ENCODE measurements at regions not wholly inside any gene's neighbourhood (a gene's known extent, or its start where the extent isn't known, plus 50 kb on each side); places are given as distances from the start of the nearest gene placed in this dataset.

DNA sequence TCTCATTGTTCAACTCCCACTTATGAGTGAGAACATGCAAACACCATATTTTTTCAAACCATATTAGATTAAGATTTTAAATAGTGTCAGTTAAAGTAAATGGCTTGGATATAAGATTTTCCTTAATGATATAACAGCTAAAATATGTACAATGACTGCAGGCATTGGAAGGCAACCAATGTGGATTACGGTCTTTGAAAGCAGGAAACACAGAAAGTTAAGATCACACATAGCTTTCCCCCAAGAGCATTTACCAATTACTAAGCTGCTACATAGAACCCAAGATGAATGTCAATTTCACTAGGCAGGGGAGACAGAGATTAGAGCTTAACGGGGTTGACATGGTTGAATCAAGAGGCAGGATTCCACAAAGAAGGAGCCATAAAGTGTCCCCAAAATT is 173.2 kb upstream of the TRPC4 start:
- no peak for DNase-seq (ENCODE audit: low spot score)
- Histone ChIP-seq H3K4me1 (no peaks in the 10 kb centered on the region), H3K9me3 (no peaks in the 10 kb centered on the region), H3K4me3 (no peak overlapping the region), H3K27me3 (no peaks in the 10 kb centered on the region), H3K36me3 (no peaks in the 10 kb centered on the region), H3K27ac (no peak overlapping the region)
- TF ChIP-seq, protein P1, sequence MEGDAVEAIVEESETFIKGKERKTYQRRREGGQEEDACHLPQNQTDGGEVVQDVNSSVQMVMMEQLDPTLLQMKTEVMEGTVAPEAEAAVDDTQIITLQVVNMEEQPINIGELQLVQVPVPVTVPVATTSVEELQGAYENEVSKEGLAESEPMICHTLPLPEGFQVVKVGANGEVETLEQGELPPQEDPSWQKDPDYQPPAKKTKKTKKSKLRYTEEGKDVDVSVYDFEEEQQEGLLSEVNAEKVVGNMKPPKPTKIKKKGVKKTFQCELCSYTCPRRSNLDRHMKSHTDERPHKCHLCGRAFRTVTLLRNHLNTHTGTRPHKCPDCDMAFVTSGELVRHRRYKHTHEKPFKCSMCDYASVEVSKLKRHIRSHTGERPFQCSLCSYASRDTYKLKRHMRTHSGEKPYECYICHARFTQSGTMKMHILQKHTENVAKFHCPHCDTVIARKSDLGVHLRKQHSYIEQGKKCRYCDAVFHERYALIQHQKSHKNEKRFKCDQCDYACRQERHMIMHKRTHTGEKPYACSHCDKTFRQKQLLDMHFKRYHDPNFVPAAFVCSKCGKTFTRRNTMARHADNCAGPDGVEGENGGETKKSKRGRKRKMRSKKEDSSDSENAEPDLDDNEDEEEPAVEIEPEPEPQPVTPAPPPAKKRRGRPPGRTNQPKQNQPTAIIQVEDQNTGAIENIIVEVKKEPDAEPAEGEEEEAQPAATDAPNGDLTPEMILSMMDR (IDR thresholded peaks at IDR 0.05) = no peak

DNA sequence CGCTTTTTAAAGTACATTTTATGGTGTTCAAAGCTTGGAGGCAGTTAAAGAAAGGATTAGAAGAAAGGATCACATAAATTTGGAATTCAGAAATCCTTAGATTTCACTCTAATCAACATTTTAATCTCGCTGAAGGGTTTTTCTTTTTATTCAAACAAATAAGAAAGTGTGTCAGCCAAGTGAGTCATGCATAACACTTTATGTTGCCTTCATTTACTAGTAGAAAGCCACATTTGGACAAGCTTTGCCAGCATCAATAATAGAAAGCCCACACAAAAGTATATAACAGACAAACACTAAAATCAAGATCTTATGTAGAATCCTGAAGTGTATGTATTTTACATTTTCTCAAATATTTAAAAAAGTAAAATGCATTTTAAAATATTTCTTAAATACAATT is 154.9 kb upstream of the TRPC4 start:
- Histone ChIP-seq H3K4me1 (no peaks in the 10 kb centered on the region), H3K36me3 (no peaks in the 10 kb centered on the region), H3K27me3 (no peaks in the 10 kb centered on the region), H3K4me3 (no peak overlapping the region), H3K9me3 (peaks cover 0 to 25% of the 10 kb centered on the region in 2 donors), H3K27ac (no peak overlapping the region)
- TF ChIP-seq, protein P1 (IDR thresholded peaks at IDR 0.05) = no peak
- no peak for DNase-seq (ENCODE audit: low spot score)

DNA sequence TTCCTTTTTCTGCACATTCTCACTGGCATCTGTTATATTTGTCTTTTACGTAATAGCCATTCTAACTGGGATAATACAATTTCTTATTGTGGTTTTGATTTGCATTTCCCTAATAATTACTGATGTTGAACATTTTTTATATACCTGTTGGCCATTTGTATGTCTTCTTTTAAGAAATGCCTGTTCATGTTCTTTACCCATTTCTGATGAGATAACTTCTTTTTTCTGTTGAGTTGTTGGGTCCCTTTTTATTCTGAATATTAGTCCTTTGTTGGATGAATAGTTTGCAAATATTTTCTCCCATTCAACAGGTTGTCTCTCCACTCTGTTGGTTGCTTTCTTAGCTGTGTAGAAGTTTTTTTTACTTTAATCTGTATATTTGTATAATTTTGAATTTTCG is 147.7 kb upstream of the TRPC4 start:
- no peak for DNase-seq (ENCODE audit: low spot score)
- H3K27ac ChIP-seq = no peak overlapping the region
- H3K4me1 ChIP-seq = no peaks in the 10 kb centered on the region
- H3K9me3 ChIP-seq = peaks cover 0 to 46% of the 10 kb centered on the region in 2 donors
- TF ChIP-seq, protein P1 (IDR thresholded peaks at IDR 0.05) = no peak
- no peak overlapping the region for H3K4me3 ChIP-seq
- no peaks in the 10 kb centered on the region for H3K36me3 ChIP-seq
- no peaks in the 10 kb centered on the region for H3K27me3 ChIP-seq

DNA sequence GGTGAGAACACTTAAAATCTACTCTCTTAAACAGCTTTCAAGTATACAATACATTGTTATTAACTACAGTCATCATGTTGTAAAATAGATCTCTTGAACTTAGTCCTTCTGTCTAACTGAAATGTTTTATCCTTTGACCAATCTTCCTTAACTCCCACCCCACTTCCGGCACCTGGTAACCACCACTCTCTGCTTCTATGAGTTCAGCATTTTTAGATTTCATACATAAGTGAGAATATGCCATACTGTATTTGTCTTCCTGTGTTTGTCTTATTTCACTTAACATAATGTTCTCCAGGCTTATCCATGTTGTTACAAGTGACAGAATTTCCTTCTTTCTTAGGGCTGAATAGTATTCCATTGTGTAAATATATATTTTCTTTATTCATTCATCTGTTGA is 144.1 kb upstream of the TRPC4 start:
- TF ChIP-seq, protein P1 (IDR thresholded peaks at IDR 0.05) = no peak
- H3K27ac ChIP-seq = no peak overlapping the region
- H3K9me3 ChIP-seq = peaks cover 0 to 17% of the 10 kb centered on the region in 2 donors
- no peaks in the 10 kb centered on the region for H3K4me1 ChIP-seq
- no peak overlapping the region for H3K4me3 ChIP-seq
- DNase-seq (ENCODE audit: low spot score) = no peak
- H3K36me3 ChIP-seq = no peaks in the 10 kb centered on the region
- no peaks in the 10 kb centered on the region for H3K27me3 ChIP-seq

DNA sequence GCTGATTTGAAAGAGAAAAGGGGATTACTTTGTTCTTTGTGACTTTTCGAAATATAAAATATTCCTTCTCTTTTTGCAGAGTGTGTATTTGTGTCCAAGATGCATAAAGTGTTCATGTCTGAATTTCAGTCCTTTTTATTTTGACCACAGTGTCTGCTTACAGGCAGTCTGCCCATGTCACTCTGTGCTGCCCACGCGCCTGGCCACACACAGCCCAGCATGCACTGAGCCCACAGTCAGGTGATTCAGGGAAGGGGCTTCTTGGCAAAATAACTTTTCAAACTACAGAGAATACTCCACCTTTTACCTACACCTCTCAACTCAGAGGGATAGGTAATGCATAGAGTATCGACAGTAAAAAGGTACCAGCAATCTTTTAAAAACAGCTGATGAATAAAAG is 142.5 kb upstream of the TRPC4 start:
- H3K27me3 ChIP-seq = peaks cover 0 to 4% of the 10 kb centered on the region in 2 donors
- TF ChIP-seq, protein P1 (IDR thresholded peaks at IDR 0.05) = no peak
- no peaks in the 10 kb centered on the region for H3K4me1 ChIP-seq
- H3K4me3 ChIP-seq = no peak overlapping the region
- H3K36me3 ChIP-seq = no peaks in the 10 kb centered on the region
- DNase-seq (ENCODE audit: low spot score) = no peak
- no peak overlapping the region for H3K27ac ChIP-seq
- peaks cover 0 to 3% of the 10 kb centered on the region in 2 donors for H3K9me3 ChIP-seq

DNA sequence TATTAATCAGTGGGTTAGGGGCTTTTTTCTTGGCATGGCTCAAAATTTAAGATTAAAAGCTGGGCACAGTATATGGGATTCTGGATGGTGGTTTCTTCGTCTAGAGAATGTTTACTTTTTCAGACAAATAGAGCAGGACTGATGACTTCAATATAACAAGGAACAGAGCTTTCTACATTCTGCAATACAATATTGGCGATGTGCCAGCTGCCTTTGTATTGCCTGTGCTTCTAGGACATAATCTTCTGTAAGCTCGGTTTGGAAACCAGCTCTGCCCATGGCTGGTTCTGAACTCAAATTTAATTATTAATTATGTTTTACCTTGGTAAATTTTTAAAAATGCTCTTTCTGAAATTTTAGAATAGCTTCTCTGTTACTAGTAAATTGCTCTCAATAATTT is 139.1 kb upstream of the TRPC4 start:
- H3K27ac ChIP-seq = no peak overlapping the region
- H3K9me3 ChIP-seq = no peaks in the 10 kb centered on the region
- no peak overlapping the region for H3K4me3 ChIP-seq
- no peak for DNase-seq (ENCODE audit: low spot score)
- no peaks in the 10 kb centered on the region for H3K36me3 ChIP-seq
- TF ChIP-seq, protein P1 (IDR thresholded peaks at IDR 0.05) = no peak
- no peaks in the 10 kb centered on the region for H3K4me1 ChIP-seq
- peaks cover 0 to 4% of the 10 kb centered on the region in 2 donors for H3K27me3 ChIP-seq

Data from right atrium auricular region (tissue), 2 donors.